NCI-H524 treated with DMSO at 0.1 percent for 48 hours (cell line): ENCODE measurements at regions not wholly inside any gene's neighbourhood (a gene's known extent, or its start where the extent isn't known, plus 50 kb on each side); places are given as distances from the start of the nearest gene placed in this dataset.

Source experiments
- DNase-seq: peaks from one replicate; lab custom pipeline; 2025; lab: John Stamatoyannopoulos, UW

DNA sequence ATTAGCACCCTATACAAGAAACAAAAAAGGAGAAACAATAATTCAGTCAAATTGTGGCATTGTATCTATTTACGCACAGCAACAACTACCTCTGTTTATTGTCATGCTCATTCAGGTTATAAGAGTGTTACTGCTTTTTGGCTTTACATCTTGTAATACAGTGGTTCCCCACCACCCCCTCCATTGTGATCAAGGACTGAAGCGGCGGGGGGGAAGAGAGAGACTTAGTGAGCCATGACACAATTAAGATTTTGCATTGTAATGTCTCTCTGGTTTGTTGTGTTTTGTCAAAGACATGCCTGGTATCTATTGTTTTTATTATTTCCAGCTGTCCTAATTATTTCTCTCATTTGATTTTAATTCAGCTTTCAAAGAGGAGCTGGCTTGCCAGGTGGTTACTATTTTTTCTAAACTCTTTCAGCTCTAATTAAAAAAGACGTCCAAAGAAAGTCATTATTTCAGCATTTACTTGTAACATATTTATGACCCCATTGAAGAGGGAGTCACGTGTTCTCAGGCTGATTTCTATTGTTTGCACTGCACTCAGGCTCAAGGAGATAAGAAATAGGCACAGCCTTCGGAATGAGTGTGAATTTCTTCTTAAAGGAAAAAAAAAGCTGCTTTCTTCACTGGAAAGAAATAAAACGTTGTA, 234.4 kb upstream of the TBL1XR1 start:
- DNase-seq = peak; percentile 66

DNA sequence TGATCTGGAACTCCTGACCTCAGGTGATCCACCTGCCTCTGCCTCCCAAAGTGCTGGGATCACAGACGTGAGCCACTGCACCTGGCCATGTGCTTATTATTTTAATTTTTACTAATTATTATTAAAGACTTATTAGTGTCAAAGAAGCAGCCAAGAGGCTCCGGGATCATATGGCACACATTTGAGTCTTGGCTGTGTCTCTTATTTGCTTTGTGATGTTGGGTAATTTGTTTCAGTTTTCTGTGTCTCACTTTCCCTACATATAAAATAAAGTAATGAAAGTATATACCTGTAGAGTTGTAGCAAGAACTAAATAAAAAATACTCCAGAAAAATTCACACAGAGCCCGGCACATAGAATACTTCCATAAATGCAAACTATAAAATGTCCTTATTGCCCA, 238.0 kb upstream of the TBL1XR1 start:
- no peak for DNase-seq

DNA sequence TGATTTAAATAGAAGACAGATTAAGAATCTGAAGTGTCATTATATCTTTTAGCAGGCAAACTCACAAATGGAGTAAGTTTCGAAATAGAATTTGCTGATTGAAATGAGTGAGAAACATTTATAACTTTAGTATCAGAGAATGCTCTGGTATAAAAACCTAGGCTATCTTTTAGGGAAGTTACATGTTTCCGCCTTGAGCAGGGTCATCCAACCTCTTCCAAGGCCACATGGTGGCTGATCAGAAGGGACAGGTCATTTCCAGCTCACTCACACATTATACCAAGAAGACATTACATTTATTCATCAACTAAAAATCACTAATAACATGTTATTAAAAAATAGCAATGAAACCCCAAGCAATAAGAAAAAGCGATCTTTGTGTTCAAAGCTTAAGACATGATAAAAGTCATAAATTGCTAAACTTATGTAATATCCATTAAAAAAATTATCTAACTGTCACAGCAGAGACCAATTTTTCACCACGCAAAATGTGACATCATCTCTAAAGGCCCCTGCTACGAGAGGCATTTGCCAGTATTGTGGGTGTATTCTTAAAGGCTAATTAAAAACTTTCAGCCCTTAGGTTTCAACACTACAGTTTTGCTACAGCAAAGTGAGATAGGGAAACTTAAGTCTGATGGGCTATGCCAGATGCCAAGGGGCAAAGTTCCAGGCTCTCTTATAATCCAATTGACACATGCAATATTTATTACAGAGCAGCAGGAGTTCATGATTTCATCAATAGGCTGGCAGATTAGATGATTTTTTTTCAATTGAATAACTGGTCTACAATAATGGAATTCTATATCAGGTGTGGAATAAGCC, 240.4 kb upstream of the TBL1XR1 start:
- no peak for DNase-seq

DNA sequence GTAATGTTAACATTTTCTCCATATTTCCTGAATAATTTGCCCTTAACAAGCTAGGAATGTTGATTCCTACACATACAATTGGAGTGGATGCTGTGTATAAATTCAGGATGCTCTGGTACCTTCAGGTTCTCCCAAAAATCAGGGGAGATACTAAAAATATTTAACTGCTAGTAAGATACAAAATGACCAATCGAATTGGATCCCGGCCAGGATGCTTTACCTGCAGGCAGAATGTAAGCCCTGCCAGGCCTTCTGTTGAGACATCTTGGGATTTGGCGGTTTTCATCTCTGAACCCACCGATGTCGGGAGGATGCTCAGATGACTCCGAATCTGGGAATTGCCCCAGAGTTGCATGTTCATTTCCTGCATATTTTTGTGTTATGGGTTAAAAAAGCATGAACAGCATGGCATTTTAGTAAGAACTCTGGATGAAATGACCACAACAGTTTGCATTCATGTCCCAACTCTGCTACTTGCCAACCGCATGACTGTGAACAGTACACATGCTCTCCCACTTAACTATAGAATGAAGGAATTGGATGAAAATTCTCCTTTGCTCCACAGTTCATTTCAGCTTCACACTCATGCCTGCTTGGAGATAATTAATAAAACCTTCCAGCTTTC, 241.4 kb upstream of the TBL1XR1 start:
- DNase-seq = no peak

DNA sequence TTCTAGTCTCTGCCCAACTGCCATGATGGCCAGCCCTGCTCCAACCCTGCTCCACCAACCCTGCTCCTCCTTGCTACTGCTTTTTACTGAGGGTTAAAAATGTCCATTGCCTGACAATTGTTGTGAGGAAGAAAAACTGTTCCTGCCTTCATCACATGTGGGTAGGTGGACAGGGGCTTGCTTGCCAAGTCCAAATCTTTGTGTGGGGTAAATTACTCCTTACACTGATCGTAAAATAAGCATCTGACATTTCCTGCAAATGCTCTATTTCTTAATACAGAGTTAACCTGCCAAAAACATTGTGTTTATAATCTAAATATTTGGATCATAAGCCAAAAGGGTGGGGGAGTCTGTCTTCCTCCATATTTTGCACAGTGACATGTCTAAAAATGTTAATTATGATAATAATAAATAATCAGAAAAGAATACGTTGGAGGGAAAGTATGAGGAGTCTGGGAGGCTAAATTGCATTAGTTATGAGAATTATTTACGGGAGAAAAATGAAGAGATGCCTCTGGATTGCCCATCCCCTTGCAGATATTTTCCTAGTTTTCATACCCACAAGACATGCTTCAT, 242.5 kb upstream of the TBL1XR1 start:
- no peak for DNase-seq

DNA sequence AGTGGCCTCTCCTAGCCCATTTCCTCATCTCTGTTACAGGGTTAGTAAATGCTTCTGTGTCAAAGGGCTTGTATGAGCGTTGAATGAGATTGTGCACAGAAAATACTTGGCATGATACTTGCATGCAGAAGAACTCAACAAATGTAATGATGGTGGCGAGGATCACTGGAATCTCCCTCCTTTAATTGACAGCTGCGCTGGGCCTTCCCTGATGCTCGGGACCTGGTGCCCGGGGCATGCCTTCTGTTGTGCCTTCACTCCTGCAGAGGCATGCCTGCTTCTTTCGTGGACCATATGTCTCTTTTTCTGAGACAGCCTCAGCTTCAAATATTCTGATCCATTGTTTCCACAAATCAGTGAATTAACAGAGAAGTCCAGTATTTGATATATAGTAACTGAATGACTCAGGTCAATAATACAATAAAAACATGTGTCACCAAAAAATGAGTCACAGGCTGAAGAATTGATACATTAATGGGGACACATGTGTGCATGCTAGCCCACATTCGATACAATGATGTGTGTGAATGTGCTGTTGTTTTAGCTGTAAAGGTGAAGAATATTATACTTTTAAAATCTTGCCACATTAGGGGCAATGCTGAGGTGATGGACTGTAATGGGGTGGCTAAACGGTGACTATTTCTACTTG, 243.3 kb upstream of the TBL1XR1 start:
- DNase-seq = peak; percentile 54

DNA sequence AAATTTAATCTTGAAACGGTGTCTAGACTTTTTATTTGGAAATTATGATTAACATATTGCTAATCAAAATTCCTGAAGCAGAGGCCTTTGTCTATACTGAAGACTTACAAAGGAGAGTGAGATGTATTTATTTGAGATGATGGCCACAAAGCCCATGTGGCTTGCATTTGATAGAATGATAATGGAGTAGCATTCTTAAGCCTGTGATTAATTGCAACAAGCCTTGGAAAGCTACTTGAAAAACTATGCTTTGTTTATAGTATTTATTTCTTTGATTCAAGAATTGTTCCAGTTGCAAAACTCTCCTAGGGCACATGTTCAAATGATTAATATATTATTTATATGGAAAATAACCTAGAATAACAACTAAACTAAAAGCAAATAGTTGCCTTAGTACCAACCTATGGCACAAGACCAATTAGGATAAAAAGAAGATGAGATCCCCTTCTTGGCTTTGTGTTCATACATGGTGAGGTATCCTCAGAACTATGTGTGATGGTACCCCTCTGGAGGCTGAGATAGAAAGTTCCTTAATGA, 244.1 kb upstream of the TBL1XR1 start:
- no peak for DNase-seq

DNA sequence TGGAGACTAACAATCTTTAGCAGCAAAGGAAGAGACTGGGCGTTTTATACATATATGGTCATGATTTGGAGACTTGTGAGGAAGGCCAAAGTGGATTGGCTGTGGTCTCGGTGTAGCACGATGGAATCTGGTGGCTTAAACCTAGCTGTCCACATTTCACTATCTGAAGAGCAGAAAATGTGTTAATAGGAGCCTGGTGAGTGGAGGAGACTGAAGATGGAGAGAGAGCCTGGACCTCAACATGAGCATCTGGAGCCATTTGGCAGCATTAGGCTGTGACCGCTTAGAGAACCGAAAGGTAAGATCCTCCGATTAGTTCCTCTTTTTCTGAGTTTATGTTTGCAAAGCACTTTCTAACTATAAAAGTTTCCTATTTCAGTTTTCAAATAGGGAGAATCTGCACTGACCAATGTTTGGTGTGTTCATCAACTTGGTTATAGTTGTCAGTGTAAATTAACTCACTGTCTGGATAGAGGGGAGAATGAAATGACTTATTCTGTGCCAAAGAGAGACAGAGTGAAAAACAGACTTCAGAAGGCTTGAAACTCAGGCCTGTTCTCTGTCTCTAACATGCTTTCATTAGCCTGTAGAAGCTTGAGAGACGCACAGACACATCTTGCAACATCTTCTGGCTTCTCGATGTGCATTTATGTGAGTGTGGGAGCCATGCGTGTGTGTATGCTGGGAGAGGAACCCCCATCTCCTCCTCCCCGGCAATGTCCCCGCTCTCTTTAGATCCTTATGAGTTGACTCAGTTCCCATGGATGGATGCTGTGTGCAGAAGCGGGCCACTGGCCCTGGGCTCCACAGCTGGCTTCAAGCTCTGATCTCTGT, 244.7 kb upstream of the TBL1XR1 start:
- no peak for DNase-seq

DNA sequence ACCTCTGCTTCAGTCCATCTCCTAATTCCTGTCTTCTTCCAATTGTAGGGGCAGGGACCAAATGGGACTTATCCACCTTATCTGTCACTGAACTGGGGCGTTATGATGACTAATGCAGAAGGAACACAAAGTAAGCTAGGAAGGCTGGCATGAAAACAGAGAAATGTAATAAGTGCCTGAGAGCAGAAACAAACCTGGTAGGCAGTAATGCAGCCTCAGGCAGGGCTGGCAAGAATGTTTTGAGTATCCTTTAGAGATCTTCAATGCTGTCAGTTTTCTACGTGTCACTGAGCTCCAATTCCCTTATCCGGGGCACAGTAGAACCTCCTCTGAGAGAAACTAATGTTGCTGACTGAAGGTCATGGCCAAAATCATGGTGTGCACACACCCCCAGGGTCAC, 246.2 kb upstream of the TBL1XR1 start:
- DNase-seq = no peak

DNA sequence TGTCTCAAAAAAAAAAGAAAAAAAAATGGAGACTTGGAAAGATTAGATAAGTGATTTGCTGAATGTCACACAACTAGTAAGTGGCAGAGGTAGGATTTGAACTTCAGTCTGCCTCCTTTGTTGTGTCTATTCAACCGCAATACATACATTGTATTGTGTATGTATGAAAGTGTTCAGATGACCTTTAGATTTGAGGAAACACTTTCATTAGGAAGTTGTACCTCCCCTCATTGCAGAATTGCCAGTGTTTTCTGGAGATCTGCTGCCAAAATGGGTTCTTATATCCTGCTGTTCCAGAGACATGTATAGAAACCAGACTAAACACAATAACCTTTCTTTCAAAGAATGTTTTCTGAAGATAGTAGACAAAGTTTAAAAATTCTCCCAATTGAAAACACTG, 247.4 kb upstream of the TBL1XR1 start:
- no peak for DNase-seq

DNA sequence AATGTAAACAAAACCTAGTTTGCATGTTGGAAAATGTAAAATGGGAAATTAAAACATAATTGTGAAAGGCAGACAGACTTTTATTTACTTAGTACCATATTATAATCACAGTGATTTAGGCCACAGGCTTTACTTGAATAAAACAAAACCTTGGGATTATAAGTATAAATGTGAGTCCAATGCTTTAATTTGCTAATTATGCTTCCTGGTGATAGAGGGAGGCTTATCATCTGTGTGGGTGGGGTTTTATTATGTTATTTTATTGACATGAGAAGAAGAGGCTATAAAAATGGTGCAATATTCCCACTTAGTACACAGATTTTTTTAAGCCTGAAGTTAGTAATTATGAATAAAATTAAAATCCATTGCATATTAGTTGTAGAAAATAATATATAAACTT, 248.3 kb upstream of the TBL1XR1 start:
- no peak for DNase-seq

DNA sequence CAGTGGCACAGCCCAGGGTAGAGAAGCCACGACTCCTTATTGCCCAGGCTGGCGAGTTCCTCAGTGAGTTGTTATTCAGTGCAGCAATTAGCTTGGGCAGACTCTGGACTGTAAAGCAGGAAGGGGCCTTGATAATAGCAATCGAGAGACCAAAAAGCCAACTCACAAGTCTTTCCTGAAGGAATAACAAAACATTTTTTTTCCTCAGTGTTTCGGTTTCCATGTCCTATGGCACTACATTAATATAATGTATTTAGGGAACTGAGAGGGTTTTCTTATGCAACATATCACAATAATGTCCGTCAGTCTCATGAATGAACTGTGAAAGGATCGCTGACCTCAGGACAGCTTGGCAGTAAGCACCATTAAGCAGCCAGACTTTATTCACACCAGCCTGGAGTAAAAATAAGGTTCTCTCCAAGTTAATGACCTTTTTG, 248.9 kb upstream of the TBL1XR1 start:
- DNase-seq = no peak

DNA sequence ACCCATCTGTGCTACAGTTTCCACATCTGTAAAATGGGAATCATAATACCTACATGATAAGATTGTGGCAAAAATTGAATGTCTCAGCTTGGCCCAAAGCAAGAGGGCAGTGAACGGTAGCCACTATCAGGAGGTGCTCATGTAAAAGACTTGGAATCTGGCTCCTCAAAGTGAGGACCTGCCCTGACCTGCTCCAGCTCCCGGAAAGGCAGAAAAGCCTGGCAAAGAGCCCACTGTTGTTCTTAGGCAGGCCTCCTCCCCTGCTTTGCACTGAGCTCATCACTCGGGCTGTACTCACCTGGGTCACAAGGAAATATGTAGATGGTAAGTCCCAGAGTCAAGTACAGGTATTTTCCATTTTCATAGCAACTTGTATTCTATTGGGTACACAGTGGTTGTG, 250.7 kb upstream of the TBL1XR1 start:
- no peak for DNase-seq

DNA sequence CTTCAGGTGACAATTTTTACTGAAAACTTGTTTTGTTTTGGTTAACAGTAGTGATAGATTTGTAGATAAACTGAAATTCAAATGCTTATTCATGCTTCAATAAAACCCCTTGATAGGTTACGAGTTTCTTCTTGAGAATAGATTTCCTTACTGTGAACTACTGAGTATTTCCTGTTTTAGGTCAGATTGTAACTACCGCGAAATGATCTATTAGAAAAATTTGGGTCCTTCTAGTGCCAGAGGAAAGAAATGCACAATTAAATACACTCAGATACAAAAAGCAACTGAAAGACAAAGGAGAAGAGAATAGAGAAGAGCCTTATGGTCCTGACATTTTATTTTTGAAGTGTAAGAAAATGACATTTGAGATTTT, 251.7 kb upstream of the TBL1XR1 start:
- DNase-seq = no peak

DNA sequence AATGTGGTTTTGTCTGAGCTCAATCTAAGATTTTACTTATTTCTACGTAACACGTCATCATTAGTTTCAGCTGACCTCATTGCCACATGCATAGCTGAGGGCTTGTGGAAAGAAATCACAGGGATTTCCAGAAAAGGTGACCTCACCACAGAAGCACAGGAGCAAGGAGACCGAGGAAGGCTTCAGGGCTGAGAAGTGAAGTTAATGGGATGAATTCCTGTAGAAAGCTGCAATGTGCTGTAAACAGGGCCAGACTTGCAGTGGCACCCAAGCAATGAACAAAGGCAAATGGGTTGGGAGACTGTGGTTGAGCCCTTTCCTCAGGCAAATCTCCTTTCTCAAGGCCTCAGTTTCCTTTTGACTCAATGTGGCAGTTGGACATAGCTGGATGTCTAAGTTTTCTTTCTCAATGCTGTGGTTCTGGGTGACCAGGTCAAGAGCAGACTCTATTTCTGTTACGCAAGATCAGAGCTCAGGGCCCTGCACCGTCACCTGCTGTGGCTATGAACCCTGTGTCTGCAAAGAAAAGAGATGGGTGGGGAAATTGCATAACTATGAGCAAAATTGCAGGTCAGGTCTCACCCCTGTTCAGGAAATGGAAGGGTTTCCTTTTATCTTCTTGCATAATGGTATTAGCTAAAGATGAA, 252.2 kb upstream of the TBL1XR1 start:
- no peak for DNase-seq

DNA sequence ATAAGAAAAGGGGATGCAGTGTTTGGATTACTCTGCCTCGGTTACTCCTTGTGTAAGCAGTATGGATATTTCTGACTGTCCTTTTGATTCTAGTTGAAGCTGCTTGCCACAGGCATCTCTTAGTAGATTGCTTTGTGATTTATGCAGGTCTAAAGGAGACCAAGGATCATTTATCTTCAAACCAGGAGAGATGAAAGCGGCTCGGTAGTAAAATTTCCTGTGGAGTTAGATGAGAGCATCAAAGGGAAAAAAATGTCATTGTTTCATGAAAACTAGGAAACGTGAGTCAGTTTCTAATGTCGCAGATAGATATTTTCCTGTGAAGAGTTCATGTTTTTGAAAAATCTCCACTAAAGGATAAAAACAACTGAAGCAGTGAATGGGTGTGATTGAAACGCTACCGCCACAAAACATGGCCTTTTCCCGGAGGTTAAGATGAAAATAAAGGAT, 254.0 kb upstream of the TBL1XR1 start:
- no peak for DNase-seq

DNA sequence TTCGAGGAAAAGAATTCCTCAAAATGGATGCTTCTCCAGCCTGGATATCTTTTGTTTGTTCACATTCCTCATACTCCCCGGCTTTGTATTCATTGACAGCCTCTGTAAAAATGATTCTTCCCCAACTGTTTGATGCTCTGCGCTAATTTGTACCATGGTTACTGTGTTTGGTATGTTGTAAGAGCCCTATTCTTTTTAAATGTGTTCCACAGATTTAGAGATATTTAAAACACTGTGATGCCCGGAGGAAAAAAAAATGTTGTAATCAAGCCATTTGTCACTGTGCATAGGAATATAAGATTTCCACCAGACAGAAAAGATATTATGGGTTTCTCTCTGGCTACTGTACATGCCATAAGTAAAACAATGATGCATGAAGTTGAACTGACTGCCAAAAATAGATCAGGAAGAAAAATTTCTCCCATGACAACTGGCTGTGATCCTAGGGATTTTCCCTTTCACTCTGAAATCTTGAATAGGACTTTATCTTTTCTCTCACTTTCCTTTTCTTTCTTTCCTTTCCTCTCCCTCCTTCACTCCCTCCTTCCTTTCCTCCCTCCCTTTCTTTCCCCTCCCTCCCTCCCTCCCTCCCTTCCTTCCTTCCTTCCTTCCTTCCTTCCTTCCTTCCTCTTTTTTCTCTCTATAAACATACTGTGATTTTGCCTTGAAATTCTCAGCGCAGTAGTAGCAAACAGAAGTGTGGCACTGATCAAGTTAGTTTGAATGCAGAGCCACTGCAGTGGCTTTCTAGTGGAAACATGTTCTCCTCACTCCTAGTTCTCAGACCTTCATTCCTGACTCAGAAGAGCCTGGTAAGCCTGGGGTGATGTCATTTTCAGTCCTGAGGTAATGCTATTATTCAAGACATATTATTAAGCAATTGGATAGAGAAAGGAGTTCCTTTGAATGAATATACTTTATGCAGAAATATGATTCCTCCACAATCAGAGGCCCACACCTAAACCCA, 254.9 kb upstream of the TBL1XR1 start:
- no peak for DNase-seq

DNA sequence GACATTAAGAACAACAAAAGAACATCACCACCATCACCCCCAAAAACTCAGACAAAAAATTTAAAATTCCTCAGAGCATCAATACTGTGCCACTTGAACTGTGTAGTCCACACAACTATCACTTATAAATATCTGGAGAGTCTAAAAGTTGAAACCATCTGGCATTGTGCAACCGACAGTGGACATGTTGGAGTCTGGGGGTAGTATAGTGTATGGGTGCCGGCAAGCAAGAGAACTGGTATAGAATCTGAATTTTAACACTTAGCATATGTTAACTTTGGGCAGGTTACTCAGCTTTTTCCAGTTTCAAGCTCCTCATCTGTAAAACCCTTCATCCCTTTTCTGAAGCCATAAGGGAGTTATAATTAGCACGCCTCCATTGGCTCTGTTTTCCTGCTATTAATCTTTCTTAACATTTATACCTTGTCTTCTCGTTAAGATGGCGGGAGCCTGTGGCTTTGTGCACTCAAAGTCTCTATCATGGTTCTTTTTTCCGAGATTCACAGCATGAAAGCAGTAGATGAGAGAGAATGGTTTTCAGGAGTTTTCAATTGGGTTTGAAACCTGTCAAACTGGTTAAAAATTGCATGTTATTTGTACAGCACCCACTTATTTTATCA, 255.7 kb upstream of the TBL1XR1 start:
- no peak for DNase-seq

DNA sequence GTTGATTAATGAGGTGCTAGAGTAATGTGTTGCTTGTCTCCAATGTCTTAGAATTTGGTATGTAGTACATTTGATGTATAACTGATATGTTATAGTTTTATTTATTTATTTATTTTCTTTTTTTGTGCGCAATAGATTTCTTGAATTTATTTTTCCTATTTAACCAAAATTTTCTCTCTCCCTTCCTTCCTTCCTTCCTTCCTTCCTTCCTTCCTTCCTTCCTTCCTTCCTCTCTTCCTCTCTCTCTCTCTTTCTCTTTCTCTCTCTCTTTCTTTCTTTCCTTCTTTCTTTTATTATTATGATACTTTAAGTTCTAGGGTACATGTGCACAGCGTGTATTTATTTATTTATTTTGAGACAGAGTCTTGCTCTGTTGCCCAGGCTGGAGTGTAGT, 256.2 kb upstream of the TBL1XR1 start:
- no peak for DNase-seq
